K562 (cell line): ENCODE measurements at regions not wholly inside any gene's neighbourhood (a gene's known extent, or its start where the extent isn't known, plus 50 kb on each side); places are given as distances from the start of the nearest gene placed in this dataset.

ENCODE experiments used
- ATAC-seq: fragments of 200-7000 bp; cut with Tn5 transposase; 3 replicates; pipeline ENCODE4 v1.9.1; 2020; ENCODE audit warnings: moderate library complexity
- BruUV-seq: library from RNA; stranded (reverse); fragments of 400-500 nt; replicated peaks from 2 replicates; lab custom pipeline; 2021; lab: Mats Ljungman, UMichigan
- CTCF ChIA-PET: fragments of 300-600 bp; formaldehyde crosslinking; extraction: SDS; loops from one replicate; lab custom pipeline; 2021; ENCODE audit warnings: low intra/inter-chr PET ratio; lab: Yijun Ruan, JAX
- POLR2A ChIA-PET: fragments of 300-600, 350-650 bp; sonication (Branson Sonifier 250); formaldehyde crosslinking; extraction: SDS; loops from one replicate; lab custom pipeline; 2021; ENCODE audit warnings: antibody characterized with exemption, inconsistent platforms; lab: Yijun Ruan, JAX
- DNase-seq, 4 experiments: peaks; one replicate each; pipeline versions ENCODE4 v3.0.0 to v3.0.0-alpha.2; 2011 to 2018; ENCODE audit warnings: low spot score in 3 of 4, mixed read lengths in 3 of 4; ENCODE audit errors: extremely low read depth in 1 of 4
- FAIRE-seq: peaks from 2 replicates; lab custom pipeline; 2011; peaks lifted over from hg19 to GRCh38; lab: Jason Lieb, UNC
- H2AFZ ChIP-seq: 2 replicates; pipeline ENCODE4 v1.6.0; 2011; ENCODE audit warnings: low read depth, low read length, control low read depth, inconsistent platforms
- H3K27ac ChIP-seq: fragments of 200-600 bp; 3 replicates; pipeline ENCODE4 v1.8.0; 2011; ENCODE audit warnings: low read depth, mild to moderate bottlenecking, control low read depth, inconsistent platforms, low read length, moderate library complexity, mixed read lengths; ENCODE audit errors: extremely low read depth
- H3K27me3 ChIP-seq, 2 experiments: fragments of 300-600 bp in 1 of 2; 2 replicates in 1 of 2; 3 replicates in 1 of 2; pipeline versions ENCODE4 v1.6.0 to v1.8.0; 2011; ENCODE audit warnings: inconsistent platforms in 2 of 2, low read length in 2 of 2, mild to moderate bottlenecking in 1 of 2, mixed read lengths in 1 of 2, moderate library complexity in 1 of 2; ENCODE audit not compliant: control insufficient read depth in 2 of 2, insufficient read depth in 2 of 2
- H3K36me3 ChIP-seq: fragments of 300-600 bp; 3 replicates; pipeline ENCODE4 v1.8.0; 2011; ENCODE audit warnings: mild to moderate bottlenecking, low read length, inconsistent platforms; ENCODE audit not compliant: control insufficient read depth, insufficient read depth
- H3K4me1 ChIP-seq, 2 experiments: fragments of 200-600 bp in 1 of 2; replicated peaks in 1 of 2; 2 replicates in 1 of 2; 3 replicates in 1 of 2; pipeline versions ENCODE4 v1.5.1 to v1.8.0; 2011; ENCODE audit warnings: inconsistent platforms in 2 of 2, low read length in 2 of 2, mild to moderate bottlenecking in 1 of 2, mixed read lengths in 1 of 2, moderate library complexity in 1 of 2; ENCODE audit not compliant: control insufficient read depth in 2 of 2, insufficient read depth in 2 of 2
- H3K4me2 ChIP-seq: 2 replicates; pipeline ENCODE4 v1.6.1; 2011; ENCODE audit warnings: low read length, control low read depth, inconsistent platforms, mixed read lengths; ENCODE audit not compliant: insufficient read depth
- H3K4me3 ChIP-seq: fragments of 200-600 bp; sonication (generic), shearing (Covaris generic); 2 replicates; pipeline ENCODE4 v1.5.1; 2016; ENCODE audit warnings: control low read depth, inconsistent platforms
- H3K79me2 ChIP-seq: fragments of 200-600 bp; 3 replicates; pipeline ENCODE4 v1.8.0; 2011; ENCODE audit warnings: low read length, inconsistent platforms; ENCODE audit not compliant: control insufficient read depth, insufficient read depth
- H3K9ac ChIP-seq, 2 experiments: 2 replicates each; pipeline versions ENCODE4 v1.6.0 to v1.6.1; 2011; ENCODE audit warnings: low read depth in 2 of 2, low read length in 2 of 2, control low read depth in 1 of 2, inconsistent platforms in 1 of 2, mild to moderate bottlenecking in 1 of 2, mixed read lengths in 1 of 2; ENCODE audit not compliant: insufficient read depth in 1 of 2
- H3K9me1 ChIP-seq: one replicate; pipeline ENCODE4 v1.6.0; 2011; ENCODE audit warnings: inconsistent platforms, mild to moderate bottlenecking, low read length, moderate library complexity; ENCODE audit not compliant: control insufficient read depth, insufficient read depth
- H3K9me3 ChIP-seq: replicated peaks from 2 replicates; pipeline ENCODE4 v1.5.1; 2011; ENCODE audit warnings: low read depth, low read length, inconsistent platforms; ENCODE audit not compliant: control insufficient read depth, insufficient read depth
- H4K20me1 ChIP-seq: replicated peaks from 2 replicates; pipeline ENCODE4 v1.6.1; 2011; ENCODE audit warnings: low read length, inconsistent platforms, mixed read lengths; ENCODE audit not compliant: control insufficient read depth, insufficient read depth
- ARID2 ChIP-seq: fragments of 450-650 bp; IDR thresholded peaks from 2 replicates; pipeline ENCODE4 v1.6.1; 2017; ENCODE audit warnings: antibody characterized with exemption, mild to moderate bottlenecking
- POLR2B ChIP-seq: fragments of 450-650 bp; IDR thresholded peaks from 2 replicates; pipeline ENCODE4 v1.6.1; 2018; ENCODE audit warnings: low read depth; ENCODE audit not compliant: partially characterized antibody
- ZNF121 ChIP-seq: sonication (generic); formaldehyde crosslinking; conservative IDR thresholded peaks from 2 replicates; pipeline ENCODE4 v1.8.0; 2022; ENCODE audit warnings: missing genetic modification reagents
- ZNF407 ChIP-seq: fragments of 450-650 bp; IDR thresholded peaks from 2 replicates; pipeline ENCODE4 v1.6.1; 2016; ENCODE audit warnings: low read depth
- WGBS: fragments of 100-300 bp; shearing (Covaris generic); methylation state at CpG from one replicate; pipeline ENCODE4 v1.1.6; 2016; ENCODE audit warnings: low coverage, mixed read lengths; ENCODE audit not compliant: insufficient coverage; ENCODE audit errors: missing lambda C conversion rate; 5-methylcytosine and 5-hydroxymethylcytosine counted together
- in situ Hi-C: fragments of 300-500 bp; cut with MboI; formaldehyde crosslinking; loops from 4 replicates; pipeline ENCODE4 v1.15.0; 2018; ENCODE audit warnings: inconsistent platforms, mixed read lengths
- intact Hi-C: fragments of 100-400 bp; cut with micrococcal nuclease; formaldehyde crosslinking; loops from 2 replicates; pipeline ENCODE4 v1.14.2; 2022
- TF ChIP-seq, protein P1 (sequence below): sonication (generic); formaldehyde crosslinking; IDR thresholded peaks from 2 replicates; pipeline ENCODE4 v1.9.0; 2022; ENCODE audit warnings: mild to moderate bottlenecking, missing genetic modification reagents

- in situ Hi-C loops: no loop called here
- Histone ChIP-seq H3K27ac (no peak overlapping the region), H3K27me3 (no peaks in the 10 kb centered on the region), H3K9ac (no peak overlapping the region), H2AFZ (no peak overlapping the region), H3K4me1 (no peaks in the 10 kb centered on the region), H3K9me3 (no peaks in the 10 kb centered on the region), H3K4me3 (no peak overlapping the region), H3K9me1 (no peaks in the 10 kb centered on the region), H4K20me1 (no peaks in the 10 kb centered on the region), H3K36me3 (no peaks in the 10 kb centered on the region), H3K4me2 (no peak overlapping the region), H3K79me2 (no peaks in the 10 kb centered on the region)
- ATAC-seq: no peak
- ChIA-PET POLR2A (no interaction called here), CTCF (no interaction called here)
- intact Hi-C loops: no loop called here
- no peak for FAIRE-seq
- DNase-seq: no peak
- 0% methylated on average over 2 of the region's 2 CpGs for WGBS
- BruUV-seq: no TSS peak
- TF ChIP-seq, protein P1, sequence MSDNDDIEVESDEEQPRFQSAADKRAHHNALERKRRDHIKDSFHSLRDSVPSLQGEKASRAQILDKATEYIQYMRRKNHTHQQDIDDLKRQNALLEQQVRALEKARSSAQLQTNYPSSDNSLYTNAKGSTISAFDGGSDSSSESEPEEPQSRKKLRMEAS (CRISPR knock-in tag): no peak
- TF ChIP-seq ARID2: no peak
- TF ChIP-seq ZNF407: no peak
- TF ChIP-seq POLR2B: no peak
- no peak for TF ChIP-seq ZNF121 (CRISPR knock-in tag)
These were observed 167.2 kb downstream of the CDC14C start for GRCh38 chr7:49091519-49091918.
